Neural cell (in vitro differentiated cells): ENCODE measurements at regions not wholly inside any gene's neighbourhood (a gene's known extent, or its start where the extent isn't known, plus 50 kb on each side); places are given as distances from the start of the nearest gene placed in this dataset.

Source experiments
- H2AFZ ChIP-seq: fragments of 200-600, 300-800 bp; sonication (generic), shearing (Covaris generic); 2 replicates; pipeline ENCODE4 v1.6.0; 2014; ENCODE audit warnings: low read depth, mild to moderate bottlenecking, antibody characterized with exemption, low read length, moderate library complexity
- H3F3A ChIP-seq: fragments of 200-600 bp; shearing (Covaris generic); 2 replicates; pipeline ENCODE4 v1.6.1; 2016; ENCODE audit warnings: mild to moderate bottlenecking, moderate library complexity, mixed read lengths, antibody characterized with exemption, low read length; ENCODE audit not compliant: insufficient read depth, poor library complexity, severe bottlenecking
- H3K27ac ChIP-seq: fragments of 200-600, 300-800 bp; sonication (generic), shearing (Covaris generic); 2 replicates; pipeline ENCODE4 v1.5.1; 2014; ENCODE audit warnings: mild to moderate bottlenecking, low read length, moderate library complexity
- H3K27me3 ChIP-seq: fragments of 300-800, 200-600 bp; sonication (generic), shearing (Covaris generic); 2 replicates; pipeline ENCODE4 v1.6.0; 2014; ENCODE audit warnings: mild to moderate bottlenecking, low read depth, low read length, moderate library complexity; ENCODE audit not compliant: insufficient read depth
- H3K36me3 ChIP-seq: fragments of 300-800, 200-600 bp; sonication (generic), shearing (Covaris generic); 2 replicates; pipeline ENCODE4 v1.5.1; 2014; ENCODE audit warnings: mild to moderate bottlenecking, antibody characterized with exemption, low read length, moderate library complexity; ENCODE audit not compliant: insufficient read depth
- H3K4me2 ChIP-seq: fragments of 300-800, 200-600 bp; sonication (generic), shearing (Covaris generic); 2 replicates; pipeline ENCODE4 v1.6.0; 2014; ENCODE audit warnings: mild to moderate bottlenecking, low read length
- H3K4me3 ChIP-seq: fragments of 300-800, 200-600 bp; sonication (generic), shearing (Covaris generic); 2 replicates; pipeline ENCODE4 v1.5.1; 2014; ENCODE audit warnings: mild to moderate bottlenecking, low read length, moderate library complexity
- H3K79me2 ChIP-seq: fragments of 200-600 bp; shearing (Covaris generic); replicated peaks from 2 replicates; pipeline ENCODE4 v1.6.0; 2014; ENCODE audit warnings: mild to moderate bottlenecking, low read length, moderate library complexity; ENCODE audit not compliant: insufficient read depth
- H3K9ac ChIP-seq: fragments of 300-800, 200-600 bp; sonication (generic), shearing (Covaris generic); 2 replicates; pipeline ENCODE4 v1.6.1; 2016; ENCODE audit warnings: mild to moderate bottlenecking, low read length, mixed read lengths
- H3K9me2 ChIP-seq: fragments of 200-600 bp; shearing (Covaris generic); 2 replicates; pipeline ENCODE4 v1.6.1; 2016; ENCODE audit warnings: mild to moderate bottlenecking, low read length, mixed read lengths; ENCODE audit not compliant: insufficient read depth
- H3K9me3 ChIP-seq: fragments of 200-600, 300-800 bp; sonication (generic), shearing (Covaris generic); 2 replicates; pipeline ENCODE4 v1.6.1; 2016; ENCODE audit warnings: mild to moderate bottlenecking, mixed run types, low read length, moderate library complexity, mixed read lengths
- H4K20me1 ChIP-seq: fragments of 200-600 bp; shearing (Covaris generic); 2 replicates; pipeline ENCODE4 v1.6.1; 2016; ENCODE audit warnings: mild to moderate bottlenecking, mixed run types; ENCODE audit not compliant: insufficient read depth
- EP300 ChIP-seq: fragments of 450-650 bp; conservative IDR thresholded peaks from 2 replicates; pipeline ENCODE4 v1.6.1; 2014; ENCODE audit warnings: antibody characterized with exemption, mild to moderate bottlenecking, moderate library complexity; ENCODE audit not compliant: poor library complexity, severe bottlenecking
- EZH2 ChIP-seq: fragments of 200-600, 300-800 bp; shearing (Covaris generic), sonication (generic); IDR thresholded peaks from 2 replicates; pipeline ENCODE4 v1.6.1; 2014; ENCODE audit warnings: antibody characterized with exemption, low read length, borderline replicate concordance, mild to moderate bottlenecking; ENCODE audit not compliant: insufficient read depth, poor library complexity, severe bottlenecking
- MXI1 ChIP-seq: fragments of 450-650 bp; conservative IDR thresholded peaks from 2 replicates; pipeline ENCODE4 v1.6.1; 2014; ENCODE audit warnings: antibody characterized with exemption, mild to moderate bottlenecking; ENCODE audit not compliant: poor library complexity, severe bottlenecking
- POLR2AphosphoS5 ChIP-seq: IDR thresholded peaks from 2 replicates; pipeline ENCODE4 v1.6.1; 2012
- RAD21 ChIP-seq: fragments of 450-650 bp; conservative IDR thresholded peaks from 2 replicates; pipeline ENCODE4 v1.6.1; 2014; ENCODE audit warnings: antibody characterized with exemption, mild to moderate bottlenecking, moderate library complexity
- SMC3 ChIP-seq: fragments of 450-650 bp; conservative IDR thresholded peaks from 2 replicates; pipeline ENCODE4 v1.6.1; 2014; ENCODE audit warnings: antibody characterized with exemption, mild to moderate bottlenecking, moderate library complexity; ENCODE audit not compliant: poor library complexity
- TAF1 ChIP-seq: IDR thresholded peaks from 2 replicates; pipeline ENCODE4 v1.6.1; 2012; ENCODE audit warnings: low read depth
- TF ChIP-seq, protein P1 (sequence below): fragments of 450-650 bp; IDR thresholded peaks from 2 replicates; pipeline ENCODE4 v1.5.1; 2014; ENCODE audit warnings: antibody characterized with exemption, mild to moderate bottlenecking, moderate library complexity; ENCODE audit not compliant: poor library complexity, severe bottlenecking
- TF ChIP-seq, protein P2 (sequence below): IDR thresholded peaks from 2 replicates; pipeline ENCODE4 v1.6.1; 2012; ENCODE audit warnings: borderline replicate concordance

DNA sequence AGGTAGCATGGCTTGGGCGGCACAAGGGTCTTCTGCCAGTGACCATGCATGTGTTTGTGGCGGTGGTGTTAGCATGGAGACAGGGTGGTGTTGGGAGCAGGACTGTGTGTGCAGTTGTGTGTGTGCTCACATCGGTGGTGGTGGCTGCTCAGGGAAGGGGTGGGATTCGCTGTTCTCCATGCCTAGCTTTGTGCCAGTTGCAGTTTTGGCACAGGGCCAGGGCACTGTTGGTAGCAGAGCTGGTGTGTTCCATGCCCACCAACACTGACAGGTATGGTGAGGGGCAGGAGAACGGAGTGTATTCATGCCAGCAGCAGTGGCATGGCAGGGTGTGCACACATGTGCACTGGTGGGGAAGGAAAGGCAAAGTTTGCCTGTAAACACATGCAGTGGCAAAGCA, 77.3 kb upstream of the TEKT1 start:
- Histone ChIP-seq H2AFZ (no peak overlapping the region), H3K79me2 (no peaks in the 10 kb centered on the region), H3K9me3 (no peaks in the 10 kb centered on the region), H3K4me3 (no peak overlapping the region), H4K20me1 (no peaks in the 10 kb centered on the region), H3K4me2 (no peak overlapping the region), H3K9ac (no peak overlapping the region), H3K27ac (no peak overlapping the region), H3K27me3 (no peaks in the 10 kb centered on the region), H3K36me3 (no peaks in the 10 kb centered on the region), H3F3A (no peaks in the 10 kb centered on the region), H3K9me2 (no peaks in the 10 kb centered on the region)
- TF ChIP-seq RAD21, result no peak
- TF ChIP-seq SMC3, result no peak
- no peak for TF ChIP-seq EP300
- TF ChIP-seq, protein P1, sequence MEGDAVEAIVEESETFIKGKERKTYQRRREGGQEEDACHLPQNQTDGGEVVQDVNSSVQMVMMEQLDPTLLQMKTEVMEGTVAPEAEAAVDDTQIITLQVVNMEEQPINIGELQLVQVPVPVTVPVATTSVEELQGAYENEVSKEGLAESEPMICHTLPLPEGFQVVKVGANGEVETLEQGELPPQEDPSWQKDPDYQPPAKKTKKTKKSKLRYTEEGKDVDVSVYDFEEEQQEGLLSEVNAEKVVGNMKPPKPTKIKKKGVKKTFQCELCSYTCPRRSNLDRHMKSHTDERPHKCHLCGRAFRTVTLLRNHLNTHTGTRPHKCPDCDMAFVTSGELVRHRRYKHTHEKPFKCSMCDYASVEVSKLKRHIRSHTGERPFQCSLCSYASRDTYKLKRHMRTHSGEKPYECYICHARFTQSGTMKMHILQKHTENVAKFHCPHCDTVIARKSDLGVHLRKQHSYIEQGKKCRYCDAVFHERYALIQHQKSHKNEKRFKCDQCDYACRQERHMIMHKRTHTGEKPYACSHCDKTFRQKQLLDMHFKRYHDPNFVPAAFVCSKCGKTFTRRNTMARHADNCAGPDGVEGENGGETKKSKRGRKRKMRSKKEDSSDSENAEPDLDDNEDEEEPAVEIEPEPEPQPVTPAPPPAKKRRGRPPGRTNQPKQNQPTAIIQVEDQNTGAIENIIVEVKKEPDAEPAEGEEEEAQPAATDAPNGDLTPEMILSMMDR, result no peak
- no peak for TF ChIP-seq TAF1
- TF ChIP-seq EZH2, result no peak
- TF ChIP-seq MXI1, result no peak
- TF ChIP-seq, protein P2, sequence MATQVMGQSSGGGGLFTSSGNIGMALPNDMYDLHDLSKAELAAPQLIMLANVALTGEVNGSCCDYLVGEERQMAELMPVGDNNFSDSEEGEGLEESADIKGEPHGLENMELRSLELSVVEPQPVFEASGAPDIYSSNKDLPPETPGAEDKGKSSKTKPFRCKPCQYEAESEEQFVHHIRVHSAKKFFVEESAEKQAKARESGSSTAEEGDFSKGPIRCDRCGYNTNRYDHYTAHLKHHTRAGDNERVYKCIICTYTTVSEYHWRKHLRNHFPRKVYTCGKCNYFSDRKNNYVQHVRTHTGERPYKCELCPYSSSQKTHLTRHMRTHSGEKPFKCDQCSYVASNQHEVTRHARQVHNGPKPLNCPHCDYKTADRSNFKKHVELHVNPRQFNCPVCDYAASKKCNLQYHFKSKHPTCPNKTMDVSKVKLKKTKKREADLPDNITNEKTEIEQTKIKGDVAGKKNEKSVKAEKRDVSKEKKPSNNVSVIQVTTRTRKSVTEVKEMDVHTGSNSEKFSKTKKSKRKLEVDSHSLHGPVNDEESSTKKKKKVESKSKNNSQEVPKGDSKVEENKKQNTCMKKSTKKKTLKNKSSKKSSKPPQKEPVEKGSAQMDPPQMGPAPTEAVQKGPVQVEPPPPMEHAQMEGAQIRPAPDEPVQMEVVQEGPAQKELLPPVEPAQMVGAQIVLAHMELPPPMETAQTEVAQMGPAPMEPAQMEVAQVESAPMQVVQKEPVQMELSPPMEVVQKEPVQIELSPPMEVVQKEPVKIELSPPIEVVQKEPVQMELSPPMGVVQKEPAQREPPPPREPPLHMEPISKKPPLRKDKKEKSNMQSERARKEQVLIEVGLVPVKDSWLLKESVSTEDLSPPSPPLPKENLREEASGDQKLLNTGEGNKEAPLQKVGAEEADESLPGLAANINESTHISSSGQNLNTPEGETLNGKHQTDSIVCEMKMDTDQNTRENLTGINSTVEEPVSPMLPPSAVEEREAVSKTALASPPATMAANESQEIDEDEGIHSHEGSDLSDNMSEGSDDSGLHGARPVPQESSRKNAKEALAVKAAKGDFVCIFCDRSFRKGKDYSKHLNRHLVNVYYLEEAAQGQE, result no peak
- no peak for TF ChIP-seq POLR2AphosphoS5

- Histone ChIP-seq H3K79me2 (no peaks in the 10 kb centered on the region), H3K4me2 (no peak overlapping the region), H3K9me3 (no peaks in the 10 kb centered on the region), H3F3A (no peaks in the 10 kb centered on the region), H4K20me1 (no peaks in the 10 kb centered on the region), H3K27ac (no peak overlapping the region), H3K36me3 (no peaks in the 10 kb centered on the region), H3K27me3 (no peaks in the 10 kb centered on the region), H3K4me3 (no peak overlapping the region), H2AFZ (no peak overlapping the region), H3K9ac (no peak overlapping the region), H3K9me2 (no peaks in the 10 kb centered on the region)
- TF ChIP-seq RAD21 (peak; percentile 61), MXI1 (no peak), SMC3 (peak; percentile 75), POLR2AphosphoS5 (no peak)
- TF ChIP-seq, protein P1, result peak; percentile 77
These were observed 79.6 kb upstream of the TEKT1 start for GRCh38 chr17:6910987-6911603.
